Left ventricle myocardium superior (tissue), 1 donor: ENCODE measurements at regions not wholly inside any gene's neighbourhood (a gene's known extent, or its start where the extent isn't known, plus 50 kb on each side); places are given as distances from the start of the nearest gene placed in this dataset.

ENCODE experiments used
- ATAC-seq: fragments of 200-7000 bp; cut with Tn5 transposase; one replicate; pipeline ENCODE4 v1.9.1; 2020; ENCODE audit warnings: mild to moderate bottlenecking, moderate library complexity
- DNase-seq: peaks from one replicate; pipeline ENCODE4 v3.0.0-alpha.2; 2020
- intact Hi-C: fragments of 100-400 bp; cut with micrococcal nuclease; formaldehyde crosslinking; loops from one replicate; pipeline ENCODE4 v1.11.0; 2022
- donor health status: DM: no; HTN: yes; CAD: no; lungs with severe emphysema.

DNA sequence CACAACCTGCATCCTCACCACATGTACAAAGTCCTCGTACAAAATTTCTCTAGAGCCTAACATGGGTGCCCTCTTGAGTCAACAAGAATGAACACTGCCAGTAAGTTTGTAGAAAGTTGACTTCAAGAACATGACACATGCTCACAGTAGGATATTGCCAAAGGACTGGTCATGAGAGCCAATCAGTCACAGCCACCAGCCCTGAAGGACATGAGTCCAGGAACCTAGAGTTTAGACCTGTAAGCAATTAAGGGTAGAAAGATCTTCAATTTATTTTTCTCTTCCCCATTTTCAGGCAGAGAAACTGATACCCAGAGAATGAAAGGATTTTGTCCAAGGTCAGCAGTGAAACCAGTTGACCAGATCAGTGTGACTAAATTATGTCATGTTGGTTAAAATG is 96.1 kb downstream of the MAFB start:
- DNase-seq = no peak
- ATAC-seq = no peak
- intact Hi-C loops = no loop called here

DNA sequence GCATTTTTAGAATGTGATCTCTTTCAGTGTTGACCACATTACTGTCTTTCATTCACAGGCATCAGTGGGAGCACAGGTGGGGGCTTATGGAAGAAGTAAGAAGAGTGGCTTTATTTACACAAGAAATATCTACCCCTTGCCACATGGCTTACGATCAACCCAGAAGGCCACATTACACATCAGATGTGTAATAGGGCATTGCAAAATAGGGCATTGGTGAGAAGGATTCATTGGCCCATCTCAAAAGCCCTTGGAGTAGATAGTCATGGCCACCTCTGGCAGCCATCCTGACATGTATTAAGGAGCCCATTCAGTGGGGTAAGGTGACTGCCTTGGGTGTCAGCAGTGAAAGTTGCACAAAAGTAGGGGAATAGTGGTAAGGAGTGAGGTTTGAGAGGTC is 97.5 kb downstream of the MAFB start:
- intact Hi-C loops = no loop called here
- ATAC-seq (no peak), DNase-seq (no peak)

DNA sequence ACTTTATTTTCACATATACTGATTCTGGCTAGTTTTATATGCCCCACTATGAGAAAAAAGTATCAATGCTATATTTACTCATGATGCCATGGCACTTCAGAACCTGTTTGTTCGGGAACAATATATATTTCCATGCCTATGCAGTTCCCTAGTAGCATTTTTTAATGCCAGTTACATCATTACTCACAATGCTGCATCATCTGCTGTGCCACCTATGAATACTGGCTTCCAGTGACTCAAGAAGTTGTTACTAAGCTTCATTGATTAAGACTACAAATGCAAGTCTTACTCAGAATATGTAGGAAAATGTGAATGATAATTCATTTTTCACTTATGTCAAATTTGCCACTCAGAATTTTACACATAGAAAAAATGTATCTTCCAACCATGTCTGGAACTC is 97.9 kb downstream of the MAFB start:
- ATAC-seq (no peak), DNase-seq (no peak)
- intact Hi-C loops = no loop called here

DNA sequence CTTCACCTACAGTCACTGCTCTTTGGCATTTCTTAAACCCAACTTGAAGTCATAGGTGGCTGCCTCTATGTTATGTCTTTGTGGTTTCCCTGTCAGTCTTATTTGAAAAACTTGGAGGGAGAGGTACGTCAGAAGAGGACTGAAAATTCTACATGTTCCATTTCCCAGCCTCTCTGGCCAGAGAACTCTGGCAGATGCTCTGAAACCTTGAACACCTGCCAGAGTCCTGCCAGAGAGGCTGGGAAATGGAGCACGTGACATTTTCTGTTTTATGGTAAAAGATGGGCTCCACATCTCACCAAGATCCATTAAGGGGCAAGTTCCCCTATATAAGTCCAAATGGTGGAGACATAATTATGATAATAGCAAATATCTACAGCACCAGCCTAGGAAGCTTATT is 99.5 kb downstream of the MAFB start:
- intact Hi-C loops = no loop called here
- ATAC-seq (no peak), DNase-seq (no peak)

DNA sequence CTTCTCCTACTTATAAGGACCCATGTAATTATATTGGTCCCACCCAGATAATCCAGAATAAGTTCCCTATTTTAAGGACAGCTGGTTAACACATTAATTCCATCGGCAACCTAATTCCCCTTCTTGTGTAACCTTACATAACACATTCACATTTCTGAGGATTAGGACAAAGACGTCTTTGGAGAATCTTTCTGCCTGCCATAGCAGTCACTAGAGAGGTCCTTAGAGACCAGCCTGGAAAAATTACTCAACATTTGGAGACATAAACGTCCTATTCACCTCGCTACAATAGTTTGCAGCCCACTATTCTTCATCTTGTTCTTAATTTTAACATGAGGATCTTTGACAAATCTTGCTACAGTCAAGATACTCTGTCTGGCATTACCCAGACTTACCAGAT is 100.1 kb downstream of the MAFB start:
- peak; percentile 42 for ATAC-seq
- intact Hi-C loops = no loop called here

DNA sequence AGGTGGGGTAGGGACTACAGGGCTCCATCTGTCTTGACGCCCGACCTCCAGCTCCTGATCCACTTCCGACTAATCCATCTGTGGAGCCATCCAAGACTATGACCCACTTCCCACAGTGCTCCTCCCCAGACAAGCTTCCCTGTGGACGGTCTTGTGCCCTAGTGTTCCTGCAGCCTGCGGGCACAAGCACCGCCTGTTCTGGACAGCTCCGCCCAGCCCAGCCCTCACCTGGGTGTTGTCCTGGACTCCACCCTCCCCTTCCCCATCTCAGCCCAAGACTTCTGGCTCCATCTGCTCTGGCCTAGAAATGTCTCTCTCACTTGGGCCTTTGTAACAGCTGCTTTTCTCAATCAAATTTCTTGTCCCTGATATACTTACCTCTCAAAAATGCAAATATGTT is 102.0 kb downstream of the MAFB start:
- intact Hi-C loops = no loop called here
- DNase-seq = no peak
- no peak for ATAC-seq

More for the DNA sequence above, 100.1 kb downstream of the MAFB start:
- DNase-seq = no peak

GRCh38 chr20:40584130-40584809 is 104.8 kb downstream of the MAFB start:
- DNase-seq (peak; percentile 80), ATAC-seq (peak; percentile 84)
- intact Hi-C loops = no loop called here

DNA sequence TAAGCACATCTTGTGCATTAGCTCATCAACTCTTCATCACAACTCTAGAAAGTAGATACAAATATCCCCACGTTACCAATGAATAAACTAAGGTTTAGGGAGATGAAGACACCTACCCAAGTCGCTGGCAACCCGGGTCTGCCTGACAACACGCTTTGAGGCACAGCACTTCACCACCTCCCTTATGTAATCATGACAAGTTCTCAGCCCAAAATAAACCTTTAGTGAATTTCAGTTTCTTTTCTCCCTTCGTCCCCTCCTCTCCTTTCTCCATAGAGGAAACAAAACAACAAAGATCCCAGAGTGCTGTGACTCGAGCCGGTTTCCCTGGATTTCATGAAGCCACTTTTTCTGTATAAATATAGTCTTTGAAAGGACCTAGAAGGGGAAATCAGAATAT is 105.4 kb downstream of the MAFB start:
- DNase-seq = no peak
- intact Hi-C loops = no loop called here
- ATAC-seq = peak; percentile 17

DNA sequence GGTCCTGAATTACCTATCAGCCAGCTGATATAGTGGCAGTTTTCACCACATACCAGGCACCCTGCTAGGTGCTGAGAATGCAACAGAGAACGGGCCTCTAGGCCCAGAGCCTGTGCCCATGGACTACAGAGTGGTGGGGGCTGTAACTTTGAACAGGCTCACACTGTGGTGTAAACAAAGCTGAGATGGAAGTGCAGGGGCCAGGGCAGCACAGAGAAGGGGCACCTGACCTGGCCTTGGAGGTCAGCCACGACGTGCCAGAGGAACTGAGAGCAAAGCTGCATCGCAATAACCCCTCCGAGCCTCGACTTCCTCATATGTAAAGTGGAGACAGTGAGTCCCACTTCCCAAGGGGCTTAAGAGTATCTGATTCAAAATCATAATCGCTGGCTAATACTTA is 105.8 kb downstream of the MAFB start:
- peak; percentile 37 for DNase-seq
- intact Hi-C loops = no loop called here
- ATAC-seq = peak; percentile 42

- intact Hi-C loops = no loop called here
- peak; percentile 50 for ATAC-seq
- DNase-seq = no peak
These were observed 106.5 kb downstream of the MAFB start for GRCh38 chr20:40582531-40582930.

GRCh38 chr20:40579701-40580100 is 109.3 kb downstream of the MAFB start:
- DNase-seq (no peak), ATAC-seq (no peak)
- intact Hi-C loops = no loop called here

DNA sequence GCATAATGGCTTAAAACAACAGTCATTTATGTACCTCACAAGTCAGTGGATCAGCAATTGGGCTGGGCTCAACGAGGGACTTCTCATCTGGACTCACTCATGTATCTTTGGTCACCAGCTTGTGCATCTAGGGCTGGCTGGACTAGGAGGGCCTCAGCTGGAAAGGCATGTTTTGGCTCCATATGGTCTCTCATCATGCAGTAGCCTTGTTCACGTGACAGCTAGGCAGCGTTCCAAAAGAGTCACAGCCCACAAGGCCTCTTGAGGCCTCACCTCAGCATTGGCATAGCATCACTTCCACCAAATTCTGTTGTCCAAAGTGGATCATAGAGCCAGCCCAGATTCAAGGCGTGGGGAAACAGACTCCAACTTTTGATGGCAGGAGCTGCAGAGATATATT is 110.1 kb downstream of the MAFB start:
- DNase-seq (no peak), ATAC-seq (no peak)
- intact Hi-C loops = no loop called here

DNA sequence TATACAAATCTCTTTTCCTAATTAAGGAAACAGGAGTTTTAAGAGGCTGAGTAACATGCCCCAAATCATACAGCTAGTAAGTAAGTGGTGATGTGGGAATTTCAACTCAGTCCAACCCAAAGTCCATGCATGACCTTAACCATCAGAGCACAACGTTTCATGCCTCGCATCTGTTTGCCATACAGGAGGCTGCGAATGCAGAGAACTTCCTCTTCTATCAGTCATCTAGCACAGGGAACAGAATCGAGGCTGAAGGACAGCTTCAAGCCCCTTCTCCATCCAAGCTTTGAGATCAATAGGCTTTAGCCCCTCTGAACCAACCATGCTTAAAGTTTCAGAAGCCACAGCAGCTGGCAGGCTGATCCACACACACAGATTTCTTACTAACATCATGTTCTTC is 113.2 kb downstream of the MAFB start:
- intact Hi-C loops = no loop called here

DNA sequence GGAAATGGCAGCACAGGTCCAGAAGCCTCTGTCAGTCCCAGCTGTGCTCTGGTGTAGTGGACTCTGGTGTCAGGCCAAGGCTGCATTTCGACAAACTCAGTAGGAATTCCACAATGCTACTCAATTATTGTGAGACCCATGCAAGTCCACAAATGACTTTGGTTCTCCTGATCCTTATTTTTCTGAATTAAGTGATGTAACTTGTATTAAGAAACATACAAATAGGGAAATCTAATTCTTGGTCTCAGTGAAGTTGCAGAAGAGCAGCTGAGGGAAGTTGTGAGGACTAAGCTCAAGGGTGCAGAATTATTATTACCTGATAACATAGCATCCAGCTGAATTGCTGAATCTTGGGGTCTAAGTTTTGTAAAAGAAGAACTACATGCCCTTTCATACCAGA is 116.8 kb downstream of the MAFB start:
- DNase-seq (no peak), ATAC-seq (no peak)
- intact Hi-C loops = no loop called here

More for the DNA sequence above, 113.2 kb downstream of the MAFB start:
- ATAC-seq (no peak), DNase-seq (no peak)

- intact Hi-C loops = no loop called here
- DNase-seq (no peak), ATAC-seq (peak; percentile 68)
These were observed 117.4 kb downstream of the MAFB start for GRCh38 chr20:40571639-40572038.

DNA sequence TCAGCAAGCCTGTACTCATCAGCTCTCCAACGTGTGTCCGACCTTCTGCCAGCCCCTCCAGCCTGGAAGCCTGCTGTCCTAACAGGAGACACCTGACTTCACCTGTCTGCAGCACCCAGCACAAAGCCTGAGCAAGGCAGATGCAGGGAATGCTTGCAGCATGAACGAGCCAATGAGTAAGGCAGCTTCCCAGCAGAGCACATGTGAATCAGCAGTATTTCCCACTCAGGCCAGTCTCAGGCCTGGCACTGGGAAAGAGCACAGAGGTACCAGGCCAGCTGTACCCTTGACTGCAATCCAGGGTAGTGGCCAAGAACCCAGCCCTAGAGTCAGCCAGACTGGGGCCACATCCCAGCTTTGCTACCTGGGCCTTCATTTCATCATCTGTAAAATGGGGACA is 120.8 kb downstream of the MAFB start:
- DNase-seq (no peak), ATAC-seq (no peak)
- intact Hi-C loops = no loop called here

GRCh38 chr20:40565682-40566040 is 123.4 kb downstream of the MAFB start:
- DNase-seq (no peak), ATAC-seq (no peak)
- intact Hi-C loops = no loop called here

DNA sequence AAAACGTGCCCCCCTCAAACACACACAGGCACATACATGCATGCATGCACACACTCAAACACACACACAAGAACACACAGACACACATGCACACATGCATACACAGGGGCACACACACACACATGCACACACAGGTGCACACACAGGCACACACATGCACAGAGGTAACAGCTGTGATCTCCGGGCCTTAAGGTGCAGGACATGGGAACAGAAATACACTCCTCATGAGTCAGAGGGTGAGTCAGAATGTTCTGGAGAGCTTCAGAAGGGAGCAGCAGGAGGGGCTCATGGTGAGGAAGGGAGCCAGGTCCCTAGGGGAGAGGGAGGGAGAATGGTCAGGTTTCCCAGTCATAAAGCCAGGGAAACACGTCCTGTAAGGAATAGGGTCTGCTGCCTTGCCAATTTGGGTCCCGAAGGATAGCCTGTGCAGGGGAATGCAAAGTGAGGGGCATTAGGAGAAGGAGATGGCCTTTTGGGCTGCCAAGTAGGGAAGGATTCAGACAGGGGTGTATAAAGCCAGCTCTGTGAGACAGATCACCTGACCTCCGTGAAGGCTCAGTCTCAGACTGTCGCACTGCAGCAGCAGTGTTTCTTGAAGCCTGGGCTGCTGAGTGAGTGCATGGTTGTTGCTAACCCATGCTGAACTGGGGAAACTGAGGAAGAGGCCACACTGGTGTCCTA is 123.9 kb downstream of the MAFB start:
- intact Hi-C loops = no loop called here
- DNase-seq = no peak
- peak; percentile 31 for ATAC-seq

GRCh38 chr20:40563296-40563950 is 125.6 kb downstream of the MAFB start:
- ATAC-seq (no peak), DNase-seq (peak; percentile 45)

GRCh38 chr20:40562031-40562430 is 127.0 kb downstream of the MAFB start:
- intact Hi-C loops = no loop called here
- no peak for ATAC-seq
- DNase-seq = no peak

More at GRCh38 chr20:40563296-40563950, 125.6 kb downstream of the MAFB start:
- intact Hi-C loops = no loop called here

- no peak for ATAC-seq
- no peak for DNase-seq
- intact Hi-C loops = no loop called here
These were observed 127.8 kb downstream of the MAFB start for GRCh38 chr20:40561187-40561586.
